Ascending aorta (tissue), 2 donors: ENCODE measurements at regions not wholly inside any gene's neighbourhood (a gene's known extent, or its start where the extent isn't known, plus 50 kb on each side); places are given as distances from the start of the nearest gene placed in this dataset.

ENCODE experiments used
- DNase-seq, 2 donors: peaks; one replicate each; pipeline ENCODE4 v3.0.0-alpha.2; 2019; ENCODE audit warnings: low spot score in 2 of 2
- H3K27ac ChIP-seq, 2 donors: fragments of 200-600 bp; sonication (generic); one replicate each; pipeline ENCODE4 v1.5.1; 2016 to 2017; ENCODE audit warnings: mild to moderate bottlenecking in 1 of 2
- H3K27me3 ChIP-seq: fragments of 200-600 bp; sonication (generic); one replicate; pipeline ENCODE4 v1.5.1; 2017
- H3K36me3 ChIP-seq, 2 donors: fragments of 200-600 bp; sonication (generic); one replicate each; pipeline ENCODE4 v1.5.1; 2016
- H3K4me1 ChIP-seq, 2 donors: fragments of 200-600 bp; sonication (generic); one replicate each; pipeline ENCODE4 v1.5.1; 2016 to 2017; ENCODE audit warnings: mild to moderate bottlenecking in 1 of 2
- H3K4me3 ChIP-seq, 2 donors: fragments of 200-600 bp; sonication (generic); one replicate each; pipeline ENCODE4 v1.5.1; 2016 to 2017; ENCODE audit warnings: mild to moderate bottlenecking in 1 of 2
- H3K9me3 ChIP-seq, 2 donors: fragments of 200-600 bp; sonication (generic); one replicate each; pipeline ENCODE4 v1.5.1; 2016
- intact Hi-C: fragments of 100-400 bp; cut with DNase I; formaldehyde crosslinking; loops from one replicate; pipeline ENCODE4 v1.15.1; 2023
- TF ChIP-seq, protein P1 (sequence below), 3 experiments: fragments of 200-600 bp in 2 of 3; fragments of 450-650 bp in 1 of 3; sonication (generic) in 2 of 3; IDR thresholded peaks; one replicate each; pipeline ENCODE4 v1.5.1; 2016 to 2019; ENCODE audit warnings: antibody characterized with exemption in 3 of 3, mild to moderate bottlenecking in 1 of 3, moderate library complexity in 1 of 3

DNA sequence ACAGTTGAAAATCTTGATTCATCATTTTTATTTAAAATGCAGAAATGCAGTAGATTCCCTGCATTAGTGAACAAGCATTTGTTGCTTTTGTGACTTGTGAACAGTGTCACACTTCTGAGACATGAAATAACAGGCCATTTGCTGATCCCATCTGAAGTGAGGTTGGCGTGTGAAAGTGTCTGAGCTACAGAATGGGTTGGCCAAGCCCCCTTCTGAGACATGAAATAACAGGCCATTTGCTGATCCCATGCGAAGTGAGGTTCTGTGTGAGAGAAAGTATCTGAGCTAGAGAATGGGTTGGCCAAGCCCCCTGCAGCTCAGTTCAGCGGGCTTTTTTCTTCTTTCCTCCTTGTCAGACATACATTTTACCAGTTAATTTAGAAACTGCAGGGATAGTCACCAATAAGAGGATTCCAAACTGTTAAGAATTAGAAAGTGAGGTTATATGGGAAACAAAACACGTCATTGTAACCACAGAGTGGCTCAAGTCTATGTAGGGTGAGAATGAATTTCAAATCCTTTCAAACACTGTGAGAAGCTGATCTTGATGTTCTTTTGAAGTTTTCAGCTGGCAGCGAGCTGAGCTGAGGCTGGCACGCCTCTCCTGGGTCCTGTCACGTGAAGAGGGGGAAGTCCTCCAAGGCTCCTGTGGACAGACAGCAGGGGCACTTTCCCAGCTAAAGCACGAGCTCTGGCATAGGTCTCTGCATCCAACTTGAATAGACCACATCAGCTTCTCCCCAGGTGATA is 339.2 kb upstream of the SALL3 start:
- Histone ChIP-seq H3K27ac (no peak overlapping the region), H3K9me3 (no peaks in the 10 kb centered on the region), H3K27me3 (no peaks in the 10 kb centered on the region), H3K4me1 (no peaks in the 10 kb centered on the region), H3K36me3 (no peaks in the 10 kb centered on the region), H3K4me3 (no peak overlapping the region)
- TF ChIP-seq, protein P1, sequence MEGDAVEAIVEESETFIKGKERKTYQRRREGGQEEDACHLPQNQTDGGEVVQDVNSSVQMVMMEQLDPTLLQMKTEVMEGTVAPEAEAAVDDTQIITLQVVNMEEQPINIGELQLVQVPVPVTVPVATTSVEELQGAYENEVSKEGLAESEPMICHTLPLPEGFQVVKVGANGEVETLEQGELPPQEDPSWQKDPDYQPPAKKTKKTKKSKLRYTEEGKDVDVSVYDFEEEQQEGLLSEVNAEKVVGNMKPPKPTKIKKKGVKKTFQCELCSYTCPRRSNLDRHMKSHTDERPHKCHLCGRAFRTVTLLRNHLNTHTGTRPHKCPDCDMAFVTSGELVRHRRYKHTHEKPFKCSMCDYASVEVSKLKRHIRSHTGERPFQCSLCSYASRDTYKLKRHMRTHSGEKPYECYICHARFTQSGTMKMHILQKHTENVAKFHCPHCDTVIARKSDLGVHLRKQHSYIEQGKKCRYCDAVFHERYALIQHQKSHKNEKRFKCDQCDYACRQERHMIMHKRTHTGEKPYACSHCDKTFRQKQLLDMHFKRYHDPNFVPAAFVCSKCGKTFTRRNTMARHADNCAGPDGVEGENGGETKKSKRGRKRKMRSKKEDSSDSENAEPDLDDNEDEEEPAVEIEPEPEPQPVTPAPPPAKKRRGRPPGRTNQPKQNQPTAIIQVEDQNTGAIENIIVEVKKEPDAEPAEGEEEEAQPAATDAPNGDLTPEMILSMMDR (IDR thresholded peaks at IDR 0.05) = no peak
- DNase-seq = peak in 1 of 2 donors; percentile 62
- intact Hi-C loops = no loop called here

DNA sequence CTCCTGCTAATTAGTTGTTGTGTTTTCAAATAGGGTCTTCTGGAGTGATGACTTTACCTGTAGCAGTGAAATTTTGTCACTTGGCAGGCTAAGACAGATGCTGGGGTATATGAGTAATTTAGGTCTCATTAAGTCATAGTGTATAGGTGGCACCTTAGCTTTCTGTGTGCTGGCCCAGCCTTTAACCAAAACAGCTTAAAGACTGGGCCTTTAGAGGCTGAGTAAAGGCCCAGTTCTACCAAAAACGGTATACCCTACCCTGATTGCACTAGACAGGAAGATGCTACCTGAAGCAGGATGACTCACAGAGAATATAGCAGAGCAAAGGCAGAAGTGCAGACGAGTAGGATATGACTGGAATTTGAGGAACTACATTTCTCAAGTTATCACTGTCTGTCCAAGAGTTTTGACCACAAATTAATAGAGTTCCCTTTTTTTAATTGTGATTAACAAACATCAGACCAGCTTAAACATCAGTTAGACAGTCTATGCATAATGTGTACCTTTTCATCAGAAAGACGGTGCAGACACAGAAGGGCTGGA is 337.9 kb upstream of the SALL3 start:
- Histone ChIP-seq H3K4me1 (no peaks in the 10 kb centered on the region), H3K9me3 (no peaks in the 10 kb centered on the region), H3K27ac (no peak overlapping the region), H3K4me3 (no peak overlapping the region), H3K27me3 (no peaks in the 10 kb centered on the region), H3K36me3 (no peaks in the 10 kb centered on the region)
- no peak for DNase-seq
- intact Hi-C loops = no loop called here
- TF ChIP-seq, protein P1 (IDR thresholded peaks at IDR 0.05) = no peak

DNA sequence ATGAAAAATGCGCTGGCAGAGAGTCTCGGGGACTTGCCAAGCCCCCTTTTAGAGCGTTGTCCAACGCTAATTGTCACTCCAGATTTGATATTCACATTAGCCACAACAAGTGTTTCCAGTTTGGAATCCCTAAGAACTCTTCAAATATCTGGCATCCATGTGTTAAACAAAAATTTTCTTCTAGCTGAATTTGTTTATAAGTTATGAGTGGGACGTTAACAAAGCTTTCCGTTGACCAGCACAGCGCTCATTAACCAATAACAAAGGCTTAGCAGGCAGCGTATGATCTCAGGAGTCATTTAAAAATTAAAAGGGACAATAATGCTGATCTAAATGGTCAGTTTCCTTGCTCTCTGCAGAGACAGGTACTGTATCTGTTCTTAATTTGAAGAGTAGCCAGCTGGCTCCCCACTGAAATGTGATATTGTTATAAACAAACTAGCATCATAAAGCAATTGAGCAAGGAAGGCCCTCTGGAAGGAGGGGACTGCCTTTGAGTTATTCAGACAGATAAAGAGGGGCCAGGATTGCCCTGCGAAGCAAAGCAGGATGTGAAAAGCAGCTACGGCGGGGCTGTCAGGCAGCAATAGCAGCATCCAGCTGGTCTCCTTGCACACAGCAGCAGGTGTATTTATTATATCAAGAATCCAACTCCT is 337.2 kb upstream of the SALL3 start:
- no peak overlapping the region for H3K27ac ChIP-seq
- no peaks in the 10 kb centered on the region for H3K36me3 ChIP-seq
- no peaks in the 10 kb centered on the region for H3K9me3 ChIP-seq
- TF ChIP-seq, protein P1 (IDR thresholded peaks at IDR 0.05) = no peak
- no peak overlapping the region for H3K4me3 ChIP-seq
- intact Hi-C loops = no loop called here
- H3K27me3 ChIP-seq = no peaks in the 10 kb centered on the region
- no peaks in the 10 kb centered on the region for H3K4me1 ChIP-seq
- DNase-seq = no peak

DNA sequence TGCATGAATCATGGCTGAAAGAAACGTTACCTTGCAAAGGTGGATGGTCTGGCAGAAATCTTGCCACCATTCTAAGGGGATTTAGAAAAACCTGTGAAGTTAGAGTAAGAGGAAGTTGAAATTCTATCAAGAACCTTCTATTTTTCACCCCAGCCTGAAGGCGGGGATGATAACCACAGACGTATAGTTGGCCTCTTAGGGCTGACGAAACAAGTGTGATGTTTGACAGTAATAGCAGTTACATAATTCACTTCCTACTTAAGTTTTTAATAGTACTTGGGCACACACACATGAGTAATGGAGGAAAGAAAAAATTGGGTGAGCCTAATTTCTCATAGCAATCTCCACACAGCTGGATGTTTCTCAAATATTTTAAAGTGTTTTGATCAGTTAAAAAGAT is 336.6 kb upstream of the SALL3 start:
- intact Hi-C loops = no loop called here
- H3K36me3 ChIP-seq = no peaks in the 10 kb centered on the region
- DNase-seq = no peak
- H3K27ac ChIP-seq = no peak overlapping the region
- H3K9me3 ChIP-seq = no peaks in the 10 kb centered on the region
- no peaks in the 10 kb centered on the region for H3K27me3 ChIP-seq
- no peaks in the 10 kb centered on the region for H3K4me1 ChIP-seq
- H3K4me3 ChIP-seq = no peak overlapping the region
- TF ChIP-seq, protein P1 (IDR thresholded peaks at IDR 0.05) = no peak

DNA sequence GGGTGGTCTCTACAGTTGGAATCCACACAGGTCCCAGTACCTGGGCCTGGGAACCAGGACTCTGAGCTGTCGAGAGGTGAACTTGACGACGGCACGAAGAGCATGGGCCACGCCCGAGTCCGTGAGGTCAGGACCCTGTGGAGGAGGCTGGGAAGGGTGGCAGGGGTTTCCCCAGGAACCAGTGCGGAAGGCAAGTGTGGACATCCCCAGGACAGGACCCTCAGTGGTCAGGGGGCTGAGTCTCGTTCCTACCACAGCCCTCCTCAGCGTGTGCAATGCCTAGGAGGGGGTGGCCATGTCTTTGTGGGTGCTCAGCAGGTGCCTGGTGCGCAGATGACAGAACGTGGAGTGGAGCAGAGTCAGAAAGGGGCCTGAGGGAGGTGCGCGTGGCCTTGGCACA is 335.6 kb upstream of the SALL3 start:
- TF ChIP-seq, protein P1 (IDR thresholded peaks at IDR 0.05) = no peak
- H3K27me3 ChIP-seq = no peaks in the 10 kb centered on the region
- H3K36me3 ChIP-seq = no peaks in the 10 kb centered on the region
- intact Hi-C loops = no loop called here
- no peak for DNase-seq
- H3K4me1 ChIP-seq = no peaks in the 10 kb centered on the region
- H3K27ac ChIP-seq = no peak overlapping the region
- H3K9me3 ChIP-seq = no peaks in the 10 kb centered on the region
- no peak overlapping the region for H3K4me3 ChIP-seq
